Endothelial cell of umbilical vein (primary cell): ENCODE measurements at regions not wholly inside any gene's neighbourhood (a gene's known extent, or its start where the extent isn't known, plus 50 kb on each side); places are given as distances from the start of the nearest gene placed in this dataset.

ENCODE experiments used
- BruUV-seq: library from RNA; stranded (reverse); fragments of 400-500 nt; replicated peaks from 2 replicates; lab custom pipeline; 2021; lab: Mats Ljungman, UMichigan
- CTCF ChIA-PET: fragments of 300-600, 350-600 bp; sonication (Branson Sonifier 250); formaldehyde crosslinking; loops from one replicate; lab custom pipeline; 2021; ENCODE audit warnings: antibody characterized with exemption, inconsistent platforms; lab: Charles Lee
- POLR2A ChIA-PET: fragments of 300-600, 350-600 bp; sonication (Branson Sonifier 250); formaldehyde crosslinking; loops from one replicate; lab custom pipeline; 2021; ENCODE audit warnings: antibody characterized with exemption, inconsistent platforms; lab: Charles Lee
- DNase-seq: peaks from one replicate; pipeline ENCODE4 v3.0.0-alpha.2; 2011; ENCODE audit warnings: low read depth, low spot score
- FAIRE-seq: peaks from 2 replicates; lab custom pipeline; 2011; peaks lifted over from hg19 to GRCh38; lab: Jason Lieb, UNC
- H2AFZ ChIP-seq: 2 replicates; pipeline ENCODE4 v1.6.0; 2012; ENCODE audit warnings: low read depth, low read length, control low read depth, inconsistent platforms
- H3K27ac ChIP-seq: 2 replicates; pipeline ENCODE4 v1.5.1; 2011; ENCODE audit warnings: low read depth, mild to moderate bottlenecking, control low read depth, low read length, moderate library complexity; ENCODE audit not compliant: insufficient read depth
- H3K27me3 ChIP-seq, 2 experiments: 2 replicates each; pipeline versions ENCODE4 v1.6.0 to v1.6.1; 2011; ENCODE audit warnings: low read length in 2 of 2, mixed read lengths in 1 of 2; ENCODE audit not compliant: control insufficient read depth in 2 of 2, insufficient read depth in 2 of 2
- H3K36me3 ChIP-seq, 2 experiments: 2 replicates in 1 of 2; 3 replicates in 1 of 2; pipeline ENCODE4 v1.5.1; 2011; ENCODE audit warnings: low read length in 2 of 2, mild to moderate bottlenecking in 1 of 2, moderate library complexity in 1 of 2; ENCODE audit not compliant: control insufficient read depth in 2 of 2, insufficient read depth in 2 of 2; ENCODE audit errors: extremely low read depth in 1 of 2
- H3K4me1 ChIP-seq: 3 replicates; pipeline ENCODE4 v1.5.1; 2011; ENCODE audit warnings: mild to moderate bottlenecking, low read length; ENCODE audit not compliant: control insufficient read depth, insufficient read depth; ENCODE audit errors: extremely low read depth
- H3K4me2 ChIP-seq: 2 replicates; pipeline ENCODE4 v1.6.1; 2011; ENCODE audit warnings: low read length, control low read depth, mixed read lengths; ENCODE audit not compliant: insufficient read depth
- H3K4me3 ChIP-seq, 3 experiments: fragments of 200-600 bp in 1 of 3; sonication (generic), shearing (Covaris generic) in 1 of 3; replicated peaks in 1 of 3; 2 replicates each; pipeline ENCODE4 v1.5.1; 2011 to 2016; ENCODE audit warnings: control low read depth in 3 of 3, low read length in 3 of 3, mild to moderate bottlenecking in 2 of 3, inconsistent platforms in 1 of 3, low read depth in 1 of 3, moderate library complexity in 1 of 3; ENCODE audit not compliant: insufficient read depth in 1 of 3
- H3K79me2 ChIP-seq: 2 replicates; pipeline ENCODE4 v1.6.0; 2012; ENCODE audit warnings: low read length, inconsistent platforms; ENCODE audit not compliant: control insufficient read depth, insufficient read depth
- H3K9ac ChIP-seq: replicated peaks from 2 replicates; pipeline ENCODE3; 2011; ENCODE audit warnings: low read length, control low read depth; ENCODE audit not compliant: insufficient read depth; ENCODE audit errors: extremely low read depth
- H3K9me1 ChIP-seq: replicated peaks from 3 replicates; pipeline ENCODE4 v1.6.0; 2011; ENCODE audit warnings: mild to moderate bottlenecking, low read length; ENCODE audit not compliant: control insufficient read depth, insufficient read depth; ENCODE audit errors: extremely low read depth
- H3K9me3 ChIP-seq: replicated peaks from 2 replicates; pipeline ENCODE4 v1.5.1; 2012; ENCODE audit warnings: low read length, inconsistent platforms; ENCODE audit not compliant: control insufficient read depth, insufficient read depth
- H4K20me1 ChIP-seq: replicated peaks from 2 replicates; pipeline ENCODE3; 2011; ENCODE audit warnings: mild to moderate bottlenecking, low read length; ENCODE audit not compliant: control insufficient read depth, insufficient read depth; ENCODE audit errors: extremely low read depth
- EZH2 ChIP-seq: IDR thresholded peaks from 2 replicates; pipeline ENCODE4 v1.6.1; 2012; ENCODE audit warnings: borderline replicate concordance, low read depth, mild to moderate bottlenecking, moderate library complexity, low read length, inconsistent platforms; ENCODE audit not compliant: severe bottlenecking
- FOS ChIP-seq: IDR thresholded peaks from 2 replicates; pipeline ENCODE4 v1.6.1; 2011; ENCODE audit warnings: mild to moderate bottlenecking, low read length, moderate library complexity, borderline replicate concordance; ENCODE audit not compliant: insufficient read depth
- GATA2 ChIP-seq: IDR thresholded peaks from 2 replicates; pipeline ENCODE4 v1.7.0; 2011; ENCODE audit warnings: low read depth, mild to moderate bottlenecking, moderate library complexity, mixed read lengths, low read length; ENCODE audit not compliant: insufficient read length, insufficient read depth
- JUN ChIP-seq: IDR thresholded peaks from 2 replicates; pipeline ENCODE4 v1.6.1; 2011; ENCODE audit warnings: borderline replicate concordance, low read depth; ENCODE audit not compliant: insufficient read length, insufficient read depth
- MYC ChIP-seq: IDR thresholded peaks from one replicate; pipeline ENCODE4 v1.6.1; 2011; ENCODE audit warnings: mild to moderate bottlenecking, low read depth, low read length
- POLR2A ChIP-seq: IDR thresholded peaks from 2 replicates; pipeline ENCODE4 v1.6.1; 2012; ENCODE audit warnings: low read depth, mild to moderate bottlenecking, control low read depth, low read length
- POLR2AphosphoS5 ChIP-seq: IDR thresholded peaks from 2 replicates; pipeline ENCODE4 v1.6.1; 2012; ENCODE audit warnings: low read depth, mild to moderate bottlenecking, control low read depth, low read length, moderate library complexity; ENCODE audit not compliant: insufficient read depth
- dilution Hi-C: fragments of 300-500 bp; cut with MboI; formaldehyde crosslinking; loops from one replicate; pipeline ENCODE4 v1.15.0; 2019; ENCODE audit warnings: low sequenced_read_pairs; ENCODE audit not compliant: extremely low pct_ligation_motif_present
- intact Hi-C: fragments of 100-400 bp; cut with micrococcal nuclease; formaldehyde crosslinking; loops from one replicate; pipeline ENCODE4 v1.10.0; 2022
- TF ChIP-seq, protein P1 (sequence below), 2 donors: IDR thresholded peaks; 1 replicate in 1 of 2; 2 replicates in 1 of 2; pipeline ENCODE4 v1.5.1; 2011; ENCODE audit warnings: low read length in 2 of 2, mild to moderate bottlenecking in 2 of 2, moderate library complexity in 2 of 2, control low read depth in 1 of 2, inconsistent platforms in 1 of 2, low read depth in 1 of 2; ENCODE audit not compliant: insufficient read depth in 1 of 2; ENCODE audit errors: extremely low read depth in 1 of 2

DNA sequence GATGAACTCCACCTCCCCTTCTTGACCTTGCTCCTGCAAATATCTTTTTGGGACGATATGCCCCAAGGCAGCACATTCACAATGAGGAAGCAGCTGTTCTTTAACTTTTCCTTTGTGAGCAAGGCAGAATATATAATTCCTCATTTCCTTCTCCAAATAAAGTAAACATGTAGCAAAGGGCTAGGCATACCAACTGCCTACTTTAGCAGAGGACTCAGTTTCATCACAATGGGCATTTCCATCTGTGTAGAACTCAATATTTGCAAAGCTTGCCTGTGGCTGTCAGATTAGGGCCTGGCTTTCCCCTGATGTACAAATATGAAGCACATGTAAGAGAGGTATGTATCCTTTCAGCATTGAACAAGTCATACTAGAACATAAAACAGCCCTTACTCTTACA, 366.9 kb downstream of the RSL24D1 start:
- Histone ChIP-seq H3K9ac (no peak overlapping the region), H3K4me2 (no peak overlapping the region), H3K4me3 (no peak overlapping the region), H3K9me1 (no peaks in the 10 kb centered on the region), H3K4me1 (no peaks in the 10 kb centered on the region), H3K9me3 (no peaks in the 10 kb centered on the region), H3K27ac (no peak overlapping the region), H3K79me2 (no peaks in the 10 kb centered on the region), H3K36me3 (no peaks in the 10 kb centered on the region), H4K20me1 (no peaks in the 10 kb centered on the region), H3K27me3 (no peaks in the 10 kb centered on the region), H2AFZ (no peak overlapping the region)
- no peak for DNase-seq
- dilution Hi-C loops = no loop called here
- ChIA-PET POLR2A (no interaction called here), CTCF (no interaction called here)
- TF ChIP-seq EZH2 (no peak), FOS (no peak), POLR2AphosphoS5 (no peak)
- no peak for FAIRE-seq
- BruUV-seq = no TSS peak
- intact Hi-C loops = no loop called here

DNA sequence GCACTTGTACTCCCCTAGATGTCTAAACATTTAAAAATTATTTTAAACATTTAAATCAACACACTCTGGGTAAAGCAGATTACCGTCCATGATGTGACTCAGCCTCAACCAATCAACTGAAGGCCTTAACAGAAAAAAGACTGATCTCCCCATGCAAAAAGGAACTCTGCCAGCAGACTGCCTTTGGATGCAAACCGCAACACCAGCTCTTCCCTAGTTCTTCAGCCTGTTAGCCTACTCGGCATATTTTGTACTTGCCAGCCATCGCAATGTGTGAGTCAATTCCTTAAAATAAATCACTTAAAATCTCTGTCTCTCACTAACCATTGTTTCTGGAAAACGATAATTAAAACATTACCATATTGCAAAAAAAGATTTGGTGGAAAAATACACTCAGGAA, 375.9 kb downstream of the RSL24D1 start:
- no peak overlapping the region for H3K4me2 ChIP-seq
- H3K27me3 ChIP-seq = no peaks in the 10 kb centered on the region
- no TSS peak for BruUV-seq
- peaks cover 2% of the 10 kb centered on the region for H3K9me3 ChIP-seq
- ChIA-PET POLR2A (no interaction called here), CTCF (no interaction called here)
- no peaks in the 10 kb centered on the region for H3K4me1 ChIP-seq
- H4K20me1 ChIP-seq = no peaks in the 10 kb centered on the region
- H3K9ac ChIP-seq = no peak overlapping the region
- H3K36me3 ChIP-seq = no peaks in the 10 kb centered on the region
- intact Hi-C loops (no loop called here), dilution Hi-C loops (no loop called here)
- H3K4me3 ChIP-seq = no peak overlapping the region
- no peak for TF ChIP-seq JUN
- TF ChIP-seq, protein P1, sequence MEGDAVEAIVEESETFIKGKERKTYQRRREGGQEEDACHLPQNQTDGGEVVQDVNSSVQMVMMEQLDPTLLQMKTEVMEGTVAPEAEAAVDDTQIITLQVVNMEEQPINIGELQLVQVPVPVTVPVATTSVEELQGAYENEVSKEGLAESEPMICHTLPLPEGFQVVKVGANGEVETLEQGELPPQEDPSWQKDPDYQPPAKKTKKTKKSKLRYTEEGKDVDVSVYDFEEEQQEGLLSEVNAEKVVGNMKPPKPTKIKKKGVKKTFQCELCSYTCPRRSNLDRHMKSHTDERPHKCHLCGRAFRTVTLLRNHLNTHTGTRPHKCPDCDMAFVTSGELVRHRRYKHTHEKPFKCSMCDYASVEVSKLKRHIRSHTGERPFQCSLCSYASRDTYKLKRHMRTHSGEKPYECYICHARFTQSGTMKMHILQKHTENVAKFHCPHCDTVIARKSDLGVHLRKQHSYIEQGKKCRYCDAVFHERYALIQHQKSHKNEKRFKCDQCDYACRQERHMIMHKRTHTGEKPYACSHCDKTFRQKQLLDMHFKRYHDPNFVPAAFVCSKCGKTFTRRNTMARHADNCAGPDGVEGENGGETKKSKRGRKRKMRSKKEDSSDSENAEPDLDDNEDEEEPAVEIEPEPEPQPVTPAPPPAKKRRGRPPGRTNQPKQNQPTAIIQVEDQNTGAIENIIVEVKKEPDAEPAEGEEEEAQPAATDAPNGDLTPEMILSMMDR (IDR thresholded peaks at IDR 0.05; ENCODE audit: extremely low read depth in 1 of 2, insufficient read depth in 1 of 2, low read depth in 1 of 2, low read length in 2 of 2) = no peak
- TF ChIP-seq POLR2AphosphoS5 = no peak
- TF ChIP-seq MYC = no peak
- TF ChIP-seq POLR2A = no peak
- TF ChIP-seq GATA2 = no peak
- TF ChIP-seq FOS = no peak
- TF ChIP-seq EZH2 = no peak
- DNase-seq = no peak
- no peak overlapping the region for H2AFZ ChIP-seq
- no peak overlapping the region for H3K27ac ChIP-seq
- no peak for FAIRE-seq
- H3K79me2 ChIP-seq = no peaks in the 10 kb centered on the region
- H3K9me1 ChIP-seq = no peaks in the 10 kb centered on the region
